GM19035 (cell line): ENCODE measurements at regions not wholly inside any gene's neighbourhood (a gene's known extent, or its start where the extent isn't known, plus 50 kb on each side); places are given as distances from the start of the nearest gene placed in this dataset.
"Not testable (repeated sequence)": the region's sequence is repeated elsewhere in the genome, so short reads cannot be mapped to it uniquely, and the experiment has no call there.

Source experiments
- ATAC-seq: cut with Tn5 transposase; IDR thresholded peaks from one replicate; pipeline ENCODE4 v1.9.1; 2021; ENCODE audit not compliant: unreplicated experiment

- ATAC-seq = no peak
Measured at GRCh38 chr10:9229702-9230244, 1175.3 kb downstream of the GATA3 start.

- no peak for ATAC-seq
Measured at GRCh38 chr10:9230625-9231024, 1176.1 kb downstream of the GATA3 start.

- ATAC-seq = no peak
Measured at GRCh38 chr10:9234191-9234590, 1179.7 kb downstream of the GATA3 start.

GRCh38 chr10:9238041-9238440, 1183.6 kb downstream of the GATA3 start:
- no peak for ATAC-seq

- ATAC-seq = no peak
Measured at GRCh38 chr10:9239298-9239697, 1184.8 kb downstream of the GATA3 start.

GRCh38 chr10:9243941-9244411, 1189.5 kb downstream of the GATA3 start:
- ATAC-seq = no peak

- no peak for ATAC-seq
Measured at GRCh38 chr10:9244864-9245263, 1190.4 kb downstream of the GATA3 start.

GRCh38 chr10:9253121-9253520, 1198.6 kb downstream of the GATA3 start:
- ATAC-seq = no peak

- ATAC-seq = no peak
Measured at GRCh38 chr10:9254353-9254752, 1199.9 kb downstream of the GATA3 start.

GRCh38 chr10:9260690-9261089, 1206.2 kb downstream of the GATA3 start:
- ATAC-seq = no peak

- no peak for ATAC-seq
Measured at GRCh38 chr10:9262770-9263169, 1208.3 kb downstream of the GATA3 start.

GRCh38 chr10:9268176-9268575, 1213.7 kb downstream of the GATA3 start:
- no peak for ATAC-seq

GRCh38 chr10:9273126-9273833, 1218.8 kb downstream of the GATA3 start:
- ATAC-seq = not testable (repeated sequence)

GRCh38 chr10:9274206-9274755, 1219.8 kb downstream of the GATA3 start:
- no peak for ATAC-seq

- ATAC-seq = no peak
Measured at GRCh38 chr10:9275861-9276260, 1221.4 kb downstream of the GATA3 start.

GRCh38 chr10:9285690-9286089, 1231.2 kb downstream of the GATA3 start:
- ATAC-seq = no peak

- no peak for ATAC-seq
Measured at GRCh38 chr10:9289811-9290210, 1235.3 kb downstream of the GATA3 start.

- ATAC-seq = no peak
Measured at GRCh38 chr10:9291081-9291480, 1236.6 kb downstream of the GATA3 start.

- ATAC-seq = no peak
Measured at GRCh38 chr10:9294132-9294663, 1239.7 kb downstream of the GATA3 start.

- ATAC-seq = no peak
Measured at GRCh38 chr10:9294865-9295264, 1240.4 kb downstream of the GATA3 start.

GRCh38 chr10:9296190-9296589, 1241.7 kb downstream of the GATA3 start:
- no peak for ATAC-seq

GRCh38 chr10:9297580-9297979, 1243.1 kb downstream of the GATA3 start:
- ATAC-seq = no peak
